NCI-H748 treated with DMSO at 0.1 percent for 48 hours (cell line): ENCODE measurements at regions not wholly inside any gene's neighbourhood (a gene's known extent, or its start where the extent isn't known, plus 50 kb on each side); places are given as distances from the start of the nearest gene placed in this dataset.
"Not testable (repeated sequence)": the region's sequence is repeated elsewhere in the genome, so short reads cannot be mapped to it uniquely, and the experiment has no call there.

Experiments used
- DNase-seq: peaks from one replicate; lab custom pipeline; 2025; lab: John Stamatoyannopoulos, UW

- DNase-seq: no peak
These were observed 677.6 kb downstream of the BCL11A start for GRCh38 chr2:59875836-59876235.

GRCh38 chr2:59874971-59875755 is 678.3 kb downstream of the BCL11A start:
- no peak for DNase-seq

DNA sequence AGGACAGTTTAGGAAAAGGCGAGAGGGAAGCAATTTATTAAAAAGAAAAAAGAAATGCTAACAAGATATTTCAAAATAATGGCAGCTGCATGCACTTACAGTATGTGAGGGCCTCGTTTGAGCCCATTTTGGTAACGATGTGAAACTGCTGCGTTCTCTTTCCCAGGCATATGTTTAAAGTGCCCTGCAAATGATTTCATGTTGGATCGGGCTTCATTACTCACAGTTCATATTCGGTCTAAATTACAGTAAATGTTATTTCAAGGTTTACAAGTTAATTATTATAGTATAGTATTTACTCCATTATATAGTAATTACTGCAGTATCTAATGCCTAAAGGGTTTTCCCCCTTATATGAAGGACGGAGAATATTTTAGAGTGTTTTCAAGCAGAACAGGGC is 679.1 kb downstream of the BCL11A start:
- no peak for DNase-seq

GRCh38 chr2:59871830-59872229 is 681.6 kb downstream of the BCL11A start:
- DNase-seq: no peak

DNA sequence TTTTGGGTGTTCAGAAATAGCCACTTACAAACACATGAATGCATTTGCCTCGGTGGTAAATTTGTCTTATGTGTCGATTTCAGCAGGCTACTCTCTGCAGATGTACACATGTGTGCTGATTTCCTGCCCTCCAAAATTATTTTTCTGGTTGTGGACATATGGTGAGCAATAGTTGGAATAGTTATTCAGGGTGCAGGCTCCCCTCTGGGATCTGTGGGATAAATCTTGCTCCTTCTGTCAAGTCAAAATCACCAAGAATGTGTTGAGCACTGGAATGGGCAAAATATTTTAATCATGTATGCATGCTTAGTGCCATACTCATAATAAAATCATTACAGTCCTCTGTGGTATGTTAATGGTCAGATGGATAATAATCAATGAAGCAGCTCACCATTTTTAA is 684.5 kb downstream of the BCL11A start:
- no peak for DNase-seq

DNA sequence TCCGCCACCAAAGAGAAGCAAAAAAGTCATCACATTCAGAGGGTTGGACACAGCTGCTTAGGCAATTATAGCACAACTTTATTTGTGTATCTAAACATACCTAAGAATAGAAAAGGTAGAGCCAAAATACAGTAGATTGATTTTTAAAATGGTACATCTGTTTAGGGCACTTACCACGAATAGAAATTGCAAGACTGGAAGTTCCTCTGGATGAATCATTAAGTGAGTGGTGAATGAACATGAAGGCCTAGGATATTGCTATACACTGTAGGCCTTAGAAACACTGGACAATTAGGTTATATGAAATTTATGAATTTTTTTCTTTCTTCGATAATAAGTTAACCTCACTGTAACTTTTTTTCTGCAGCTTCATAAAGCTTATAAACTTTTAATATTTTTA is 687.0 kb downstream of the BCL11A start:
- no peak for DNase-seq

- no peak for DNase-seq
These were observed 694.9 kb downstream of the BCL11A start for GRCh38 chr2:59858540-59858939.

- no peak for DNase-seq
These were observed 696.3 kb downstream of the BCL11A start for GRCh38 chr2:59857109-59857508.

GRCh38 chr2:59856391-59856790 is 697.1 kb downstream of the BCL11A start:
- DNase-seq: no peak

GRCh38 chr2:59853032-59853431 is 700.4 kb downstream of the BCL11A start:
- no peak for DNase-seq

DNA sequence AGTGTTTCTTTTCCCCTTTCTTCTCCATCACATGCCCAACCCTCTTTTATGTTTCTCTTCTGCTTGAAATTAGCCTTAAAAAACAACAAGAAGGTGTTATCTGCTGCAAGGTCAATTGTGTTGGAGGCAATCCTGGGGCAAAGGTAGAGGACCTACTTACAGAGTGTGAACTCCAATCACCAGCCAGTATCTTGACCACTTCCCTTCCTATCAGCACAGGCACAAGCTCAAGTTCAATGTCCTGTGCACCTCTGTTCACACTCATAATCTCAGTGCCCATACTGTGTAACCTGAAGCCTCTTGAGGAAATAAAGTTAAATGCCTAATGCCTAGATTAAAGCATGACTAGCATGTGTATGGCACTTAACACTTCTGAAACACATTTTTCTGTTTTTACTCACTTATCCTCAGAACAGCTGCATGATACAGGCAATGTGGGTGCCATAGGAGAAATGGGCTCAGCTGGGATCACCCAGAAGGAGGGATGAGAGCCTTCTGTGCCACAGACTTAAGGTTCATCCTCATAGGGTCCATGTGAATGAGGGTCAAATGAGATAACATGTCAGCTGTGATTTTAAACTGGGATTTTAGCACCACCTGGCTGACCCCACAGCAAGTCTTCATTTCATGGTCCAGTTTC is 701.5 kb downstream of the BCL11A start:
- no peak for DNase-seq

- no peak for DNase-seq
These were observed 702.9 kb downstream of the BCL11A start for GRCh38 chr2:59850554-59850953.

DNA sequence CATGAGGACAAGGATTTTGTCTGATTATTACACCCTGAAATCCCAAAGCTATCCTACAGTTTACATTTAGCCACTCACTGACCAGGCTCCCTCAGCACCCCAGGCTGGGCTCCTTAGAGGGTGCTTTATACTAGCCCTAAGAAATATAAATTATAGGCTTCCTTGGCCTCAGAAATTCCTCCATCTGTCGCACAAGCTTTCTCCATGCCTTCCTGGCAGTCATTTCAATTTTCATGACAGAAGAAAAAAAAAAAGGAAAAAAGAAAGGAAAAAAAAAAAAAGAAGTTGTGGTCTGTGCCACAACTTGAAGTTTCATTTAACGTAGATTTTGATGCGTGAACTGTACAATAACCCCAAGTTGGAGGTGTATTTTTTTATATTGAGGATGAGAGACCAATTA is 719.5 kb downstream of the BCL11A start:
- DNase-seq: no peak

DNA sequence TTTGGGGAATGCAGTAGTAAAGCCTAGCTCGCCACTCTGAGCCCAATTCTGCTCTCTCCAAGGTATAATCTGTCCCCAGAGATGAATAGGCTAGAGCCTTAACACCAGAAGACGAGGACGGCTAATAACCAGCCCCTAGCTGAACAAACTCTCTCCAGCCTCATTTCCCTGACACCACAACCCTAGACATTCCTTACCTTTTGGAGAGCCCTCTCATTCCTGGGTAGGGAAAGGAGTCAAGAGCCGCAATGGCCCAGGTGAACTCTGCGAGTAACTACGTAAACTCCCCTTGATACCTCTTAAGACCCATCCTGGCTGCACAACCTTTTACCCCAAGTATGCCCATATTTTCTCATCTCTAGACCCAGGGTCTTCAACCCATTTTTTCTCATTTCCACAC is 722.9 kb downstream of the BCL11A start:
- DNase-seq: no peak

GRCh38 chr2:59827677-59828076 is 725.8 kb downstream of the BCL11A start:
- DNase-seq: no peak

DNA sequence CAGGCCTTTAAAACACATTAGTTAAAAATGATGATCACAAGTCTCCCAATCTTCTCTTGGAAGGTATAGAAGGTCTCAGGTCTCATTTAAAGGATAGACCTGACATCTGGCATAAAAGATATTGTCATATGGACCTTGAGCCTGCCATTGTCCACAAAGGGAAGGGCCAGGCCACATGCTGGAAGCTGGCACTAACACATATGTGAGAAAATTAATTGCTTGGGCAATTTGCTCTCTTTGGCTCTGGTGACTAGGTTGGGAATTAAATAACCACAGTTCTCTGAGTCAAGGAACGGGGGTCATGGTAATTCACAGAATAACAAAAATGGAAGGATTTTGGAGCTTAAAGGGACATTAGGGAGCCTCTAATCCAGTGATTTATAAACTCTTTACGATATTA is 727.3 kb downstream of the BCL11A start:
- DNase-seq: no peak

GRCh38 chr2:59824314-59824713 is 729.1 kb downstream of the BCL11A start:
- DNase-seq: no peak

DNA sequence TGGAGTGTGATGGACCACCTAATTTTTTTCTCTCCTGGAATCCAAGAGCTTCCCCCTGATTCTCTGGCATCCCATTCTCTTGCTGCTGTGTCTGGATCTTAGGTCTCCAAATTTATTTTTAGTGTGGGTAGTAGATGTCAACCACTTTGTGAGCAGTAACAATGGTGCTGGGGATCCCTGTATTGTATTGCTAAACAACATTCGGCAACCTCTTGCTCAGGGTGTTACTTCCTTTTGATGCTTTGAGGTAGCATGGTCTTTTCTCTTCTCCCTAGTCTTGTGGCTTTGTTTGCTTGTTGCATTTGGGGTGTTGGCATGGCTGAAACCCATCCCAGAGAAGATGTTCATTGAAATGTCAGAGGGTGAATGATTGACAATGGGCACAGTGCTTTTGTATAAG is 737.4 kb downstream of the BCL11A start:
- no peak for DNase-seq

GRCh38 chr2:59810283-59810682 is 743.2 kb downstream of the BCL11A start:
- not testable (repeated sequence) for DNase-seq

DNA sequence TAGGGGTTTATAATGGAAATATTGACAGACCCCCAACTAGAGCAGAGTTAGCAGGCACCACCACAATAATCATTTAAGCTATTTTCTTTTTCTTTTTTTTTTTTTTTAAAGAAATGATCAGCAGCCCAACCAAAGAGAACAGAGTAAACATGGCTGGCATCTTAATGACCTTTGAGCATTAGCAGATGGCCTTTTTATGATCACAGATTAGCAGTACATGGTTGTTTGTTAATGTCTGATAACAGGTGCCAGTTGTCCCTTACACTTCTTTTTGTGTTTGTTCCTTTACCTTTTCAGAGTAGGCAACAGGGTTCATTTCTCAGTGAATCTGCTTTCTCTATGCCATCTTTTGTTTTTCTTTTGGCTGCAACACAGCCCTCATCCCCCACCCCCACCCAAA is 747.0 kb downstream of the BCL11A start:
- DNase-seq: peak; percentile 36

GRCh38 chr2:59804732-59805131 is 748.7 kb downstream of the BCL11A start:
- DNase-seq: peak; percentile 16

DNA sequence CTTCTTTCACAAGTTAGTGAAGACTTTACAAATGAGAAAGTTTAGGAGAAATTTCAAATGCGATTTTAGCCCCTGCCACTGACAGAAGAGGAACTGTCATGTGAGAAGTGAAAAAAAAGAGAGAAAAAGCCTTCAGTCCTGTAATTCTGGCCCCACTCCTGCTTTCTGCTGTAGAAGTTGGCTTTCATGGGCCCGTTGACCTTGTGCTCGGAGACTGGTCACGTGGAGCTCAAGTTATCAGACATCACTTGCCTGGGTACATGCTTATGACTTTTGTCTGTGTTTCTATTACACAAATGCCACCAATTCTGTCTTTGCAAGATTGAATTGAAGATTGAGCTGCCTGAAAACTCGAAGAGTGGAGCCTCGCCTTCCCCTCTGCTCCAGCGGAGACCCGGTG is 749.9 kb downstream of the BCL11A start:
- no peak for DNase-seq

- no peak for DNase-seq
These were observed 754.7 kb downstream of the BCL11A start for GRCh38 chr2:59798687-59799232.
